LoVo (cell line): ENCODE measurements at regions not wholly inside any gene's neighbourhood (a gene's known extent, or its start where the extent isn't known, plus 50 kb on each side); places are given as distances from the start of the nearest gene placed in this dataset.
"Not testable (repeated sequence)": the region's sequence is repeated elsewhere in the genome, so short reads cannot be mapped to it uniquely, and the experiment has no call there.

Experiments
- DNase-seq: peaks from one replicate; pipeline ENCODE4 v3.0.0-alpha.2; 2016; ENCODE audit warnings: low spot score

GRCh38 chr4:141534985-141535384 lies 101.4 kb upstream of the IL15 start:
- DNase-seq, result no peak

- DNase-seq, result no peak
Observed at GRCh38 chr4:141538001-141538400, 98.4 kb upstream of the IL15 start.

- no peak for DNase-seq
Observed at GRCh38 chr4:141540643-141541042, 95.7 kb upstream of the IL15 start.

GRCh38 chr4:141541851-141542250 lies 94.5 kb upstream of the IL15 start:
- DNase-seq, result no peak

- DNase-seq, result no peak
Observed at GRCh38 chr4:141543176-141543575, 93.2 kb upstream of the IL15 start.

- DNase-seq, result no peak
Observed at GRCh38 chr4:141543706-141544105, 92.7 kb upstream of the IL15 start.

- no peak for DNase-seq
Observed at GRCh38 chr4:141548791-141549190, 87.6 kb upstream of the IL15 start.

- no peak for DNase-seq
Observed at GRCh38 chr4:141560056-141560455, 76.3 kb upstream of the IL15 start.

- DNase-seq, result no peak
Observed at GRCh38 chr4:141562649-141563048, 73.7 kb upstream of the IL15 start.

GRCh38 chr4:141563723-141564122 lies 72.7 kb upstream of the IL15 start:
- no peak for DNase-seq

GRCh38 chr4:141564961-141565360 lies 71.4 kb upstream of the IL15 start:
- DNase-seq, result not testable (repeated sequence)

- no peak for DNase-seq
Observed at GRCh38 chr4:141565379-141566089, 70.8 kb upstream of the IL15 start.

- no peak for DNase-seq
Observed at GRCh38 chr4:141567326-141567915, 69.0 kb upstream of the IL15 start.

- DNase-seq, result no peak
Observed at GRCh38 chr4:141569141-141569540, 67.2 kb upstream of the IL15 start.

GRCh38 chr4:141570290-141570689 lies 66.1 kb upstream of the IL15 start:
- DNase-seq, result no peak

GRCh38 chr4:141571362-141571761 lies 65.0 kb upstream of the IL15 start:
- DNase-seq, result no peak

GRCh38 chr4:141571793-141572192 lies 64.6 kb upstream of the IL15 start:
- DNase-seq, result no peak

- no peak for DNase-seq
Observed at GRCh38 chr4:141573678-141574077, 62.7 kb upstream of the IL15 start.

- no peak for DNase-seq
Observed at GRCh38 chr4:141575884-141576283, 60.5 kb upstream of the IL15 start.

- DNase-seq, result no peak
Observed at GRCh38 chr4:141576585-141577110, 59.7 kb upstream of the IL15 start.

GRCh38 chr4:141578451-141578850 lies 57.9 kb upstream of the IL15 start:
- no peak for DNase-seq

GRCh38 chr4:141580523-141580922 lies 55.9 kb upstream of the IL15 start:
- no peak for DNase-seq
